LNCaP clone FGC (cell line): ENCODE measurements at regions not wholly inside any gene's neighbourhood (a gene's known extent, or its start where the extent isn't known, plus 50 kb on each side); places are given as distances from the start of the nearest gene placed in this dataset.

Experiments
- DNase-seq: peaks from one replicate; pipeline ENCODE4 v3.0.0-alpha.2; 2011; ENCODE audit warnings: low read depth
- H3K4me3 ChIP-seq: 2 replicates; pipeline ENCODE4 v1.5.1; 2011; ENCODE audit warnings: mild to moderate bottlenecking, low read depth, low read length, control low read depth
- TF ChIP-seq, protein P1 (sequence below): IDR thresholded peaks from 2 replicates; pipeline ENCODE4 v1.5.1; 2012; ENCODE audit warnings: mild to moderate bottlenecking; ENCODE audit not compliant: control insufficient read depth, insufficient read depth; ENCODE audit errors: extremely low read depth

GRCh38 chr7:153245809-153246208 lies 486.3 kb downstream of the ACTR3B start:
- TF ChIP-seq, protein P1, sequence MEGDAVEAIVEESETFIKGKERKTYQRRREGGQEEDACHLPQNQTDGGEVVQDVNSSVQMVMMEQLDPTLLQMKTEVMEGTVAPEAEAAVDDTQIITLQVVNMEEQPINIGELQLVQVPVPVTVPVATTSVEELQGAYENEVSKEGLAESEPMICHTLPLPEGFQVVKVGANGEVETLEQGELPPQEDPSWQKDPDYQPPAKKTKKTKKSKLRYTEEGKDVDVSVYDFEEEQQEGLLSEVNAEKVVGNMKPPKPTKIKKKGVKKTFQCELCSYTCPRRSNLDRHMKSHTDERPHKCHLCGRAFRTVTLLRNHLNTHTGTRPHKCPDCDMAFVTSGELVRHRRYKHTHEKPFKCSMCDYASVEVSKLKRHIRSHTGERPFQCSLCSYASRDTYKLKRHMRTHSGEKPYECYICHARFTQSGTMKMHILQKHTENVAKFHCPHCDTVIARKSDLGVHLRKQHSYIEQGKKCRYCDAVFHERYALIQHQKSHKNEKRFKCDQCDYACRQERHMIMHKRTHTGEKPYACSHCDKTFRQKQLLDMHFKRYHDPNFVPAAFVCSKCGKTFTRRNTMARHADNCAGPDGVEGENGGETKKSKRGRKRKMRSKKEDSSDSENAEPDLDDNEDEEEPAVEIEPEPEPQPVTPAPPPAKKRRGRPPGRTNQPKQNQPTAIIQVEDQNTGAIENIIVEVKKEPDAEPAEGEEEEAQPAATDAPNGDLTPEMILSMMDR: no peak
- no peak for DNase-seq
- no peak overlapping the region for H3K4me3 ChIP-seq

- H3K4me3 ChIP-seq: no peak overlapping the region
- no peak for DNase-seq
- TF ChIP-seq, protein P1: no peak
Measured at GRCh38 chr7:153247926-153248325, 488.4 kb downstream of the ACTR3B start.

- no peak overlapping the region for H3K4me3 ChIP-seq
- TF ChIP-seq, protein P1: no peak
- DNase-seq: no peak
Measured at GRCh38 chr7:153258686-153259085, 499.1 kb downstream of the ACTR3B start.

DNA sequence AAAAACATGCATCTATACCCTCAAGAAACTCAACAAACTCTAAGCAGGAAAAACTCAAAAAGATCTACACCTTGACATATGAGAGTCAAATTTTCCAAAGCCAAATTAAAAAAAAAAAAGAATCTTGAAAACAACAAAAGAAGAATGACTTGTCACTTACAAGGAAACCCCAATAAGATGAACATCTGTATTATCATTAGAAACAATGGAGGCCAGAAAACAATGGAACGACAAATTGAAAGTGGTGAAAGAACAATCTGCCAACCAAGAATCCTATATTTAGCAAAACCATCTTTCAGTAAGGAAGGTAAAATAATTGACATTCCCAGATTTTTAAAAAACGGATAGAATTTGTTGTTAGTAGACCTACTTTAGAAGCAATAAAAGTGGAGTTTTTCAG lies 516.8 kb downstream of the ACTR3B start:
- TF ChIP-seq, protein P1: no peak

DNA sequence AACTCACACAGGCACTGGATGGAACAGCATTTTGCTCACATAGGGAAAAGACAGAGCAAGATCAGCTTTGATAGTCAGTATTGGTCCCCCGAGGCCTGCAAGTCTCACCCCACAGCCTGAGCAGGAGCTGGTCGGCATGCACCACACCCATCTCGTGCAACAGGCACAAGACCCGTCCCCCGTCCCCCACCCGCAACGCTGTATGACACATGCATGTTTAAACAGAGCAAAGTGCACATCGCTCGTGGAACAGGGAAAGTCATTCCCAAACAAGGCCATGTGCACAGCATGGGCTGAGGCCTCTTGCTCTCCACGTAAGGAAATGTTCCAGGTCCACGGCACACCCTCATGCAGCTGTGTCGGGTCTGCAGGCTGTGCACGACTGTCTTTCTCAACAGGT lies 527.2 kb downstream of the ACTR3B start:
- TF ChIP-seq, protein P1: no peak
- H3K4me3 ChIP-seq: no peak overlapping the region
- DNase-seq: no peak

More for the DNA sequence above, 516.8 kb downstream of the ACTR3B start:
- H3K4me3 ChIP-seq: no peak overlapping the region
- DNase-seq: no peak

- no peak for DNase-seq
- TF ChIP-seq, protein P1: no peak
- H3K4me3 ChIP-seq: no peak overlapping the region
Measured at GRCh38 chr7:153290066-153290465, 530.5 kb downstream of the ACTR3B start.

GRCh38 chr7:153297141-153297540 lies 537.6 kb downstream of the ACTR3B start:
- TF ChIP-seq, protein P1: no peak
- DNase-seq: no peak

More at GRCh38 chr7:153297141-153297540, 537.6 kb downstream of the ACTR3B start:
- H3K4me3 ChIP-seq: no peak overlapping the region
